ENCODE measurements at regions not wholly inside any gene's neighbourhood (a gene's known extent, or its start where the extent isn't known, plus 50 kb on each side); places are given as distances from the start of the nearest gene placed in this dataset.

DNA sequence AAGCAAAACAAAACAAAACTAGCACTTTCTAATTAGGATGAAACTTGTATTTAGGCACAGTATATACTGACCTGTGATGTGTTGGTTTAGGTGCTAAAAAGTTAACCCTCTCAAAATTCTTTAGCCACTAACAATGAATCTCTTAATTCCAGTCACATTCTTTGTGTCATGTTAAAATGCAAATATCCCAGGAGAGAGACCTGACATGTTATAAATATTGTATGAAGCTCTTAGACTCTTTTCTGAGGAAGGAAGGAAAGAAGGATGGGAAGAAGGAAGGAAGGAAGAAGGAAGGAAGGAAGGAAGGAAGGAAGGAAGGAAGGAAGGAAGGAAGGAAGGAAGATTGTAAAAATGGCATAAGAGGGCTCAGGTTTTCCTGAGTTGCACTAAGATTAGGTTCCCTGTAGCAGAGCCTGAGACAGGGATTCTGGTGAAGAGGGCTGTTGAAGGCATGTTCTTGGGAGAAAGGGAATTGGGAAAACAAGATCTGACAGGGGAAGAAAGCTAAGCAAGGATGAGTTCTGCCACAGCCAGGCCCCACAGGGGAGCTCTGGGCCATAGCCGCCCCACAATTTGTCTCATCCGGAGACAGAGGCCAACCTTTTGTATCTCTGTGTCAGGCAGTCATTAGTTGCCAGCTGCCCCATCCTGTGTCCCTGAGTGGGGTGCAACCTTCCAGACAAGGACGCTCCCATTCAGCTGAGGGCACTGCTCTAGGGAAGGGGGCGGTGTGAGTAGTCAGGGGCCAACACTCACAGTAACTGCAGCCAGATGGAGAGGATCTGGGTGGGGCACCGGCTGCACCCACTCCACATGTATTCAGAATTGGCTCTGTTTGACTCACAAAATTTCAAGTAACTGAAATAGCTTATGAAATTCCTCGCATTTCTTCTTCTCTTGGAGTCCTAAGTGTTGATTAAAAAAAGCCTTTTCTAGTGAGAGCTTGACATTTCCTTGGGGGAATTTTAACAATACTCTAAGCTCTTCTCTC is 189.3 kb upstream of the ARG1 start:
- DNase-seq = peak; percentile 9

DNA sequence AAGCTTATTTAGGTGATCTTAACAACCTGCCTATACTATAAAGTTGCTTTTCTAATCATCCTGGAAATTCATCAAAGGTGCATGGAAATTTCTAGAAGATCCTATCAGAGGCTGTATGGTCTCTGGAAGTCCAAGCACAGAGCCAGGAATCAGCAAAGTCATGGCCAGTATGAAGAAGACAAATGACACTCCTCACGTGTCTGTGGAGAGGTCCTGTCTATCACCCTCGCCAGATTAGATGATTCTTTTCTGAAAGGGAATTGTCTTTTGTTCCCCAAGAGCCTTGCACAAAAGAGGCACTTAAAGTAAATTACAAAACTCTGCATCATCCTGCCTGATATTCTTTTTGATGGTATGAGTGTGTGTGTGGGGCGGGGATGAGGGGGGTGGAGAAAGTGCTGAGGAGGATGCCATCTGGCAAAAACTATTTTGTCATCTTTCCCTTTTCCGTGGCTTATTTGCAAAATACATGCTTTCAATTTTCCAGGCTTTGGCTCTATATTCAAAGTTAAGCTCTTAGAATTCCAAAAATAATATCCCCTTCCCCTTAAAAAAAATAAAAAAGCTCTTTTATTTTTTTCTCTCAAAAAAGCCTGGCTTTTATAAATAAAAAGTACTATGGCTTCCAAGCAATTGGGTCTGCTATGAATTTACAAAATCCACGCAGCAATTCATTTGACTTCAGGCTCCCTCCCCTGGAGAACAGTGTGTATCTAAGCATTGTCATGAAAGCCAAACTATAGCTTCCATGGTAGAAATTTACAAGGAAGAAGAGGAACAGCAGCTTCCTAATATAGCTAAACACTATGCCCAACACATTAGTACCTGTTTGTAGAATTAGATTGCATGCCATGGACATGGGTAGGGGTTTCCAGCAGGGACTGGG is 185.2 kb upstream of the ARG1 start:
- no peak for DNase-seq

- no peak for DNase-seq
Measured at GRCh38 chr6:131390322-131390721, 182.7 kb upstream of the ARG1 start.

DNA sequence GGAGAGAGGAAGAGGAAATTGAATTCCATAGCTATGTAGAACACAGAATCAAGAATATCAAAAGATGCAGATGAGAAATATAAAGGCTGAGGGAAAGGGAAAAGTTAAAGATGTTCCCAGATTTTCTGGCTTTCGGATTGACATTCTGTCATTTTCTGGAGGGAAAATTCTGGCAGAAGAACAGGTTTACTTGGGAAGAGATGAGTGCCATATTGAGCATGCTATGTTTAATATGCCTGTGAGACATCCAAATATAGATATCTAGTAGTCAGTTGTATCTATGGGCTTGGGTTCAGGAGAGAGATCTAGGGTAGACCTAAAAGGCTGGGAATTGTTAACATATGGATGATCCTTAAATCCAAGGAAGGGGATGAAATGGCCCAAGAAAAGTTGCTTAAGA is 181.9 kb upstream of the ARG1 start:
- no peak for DNase-seq

DNA sequence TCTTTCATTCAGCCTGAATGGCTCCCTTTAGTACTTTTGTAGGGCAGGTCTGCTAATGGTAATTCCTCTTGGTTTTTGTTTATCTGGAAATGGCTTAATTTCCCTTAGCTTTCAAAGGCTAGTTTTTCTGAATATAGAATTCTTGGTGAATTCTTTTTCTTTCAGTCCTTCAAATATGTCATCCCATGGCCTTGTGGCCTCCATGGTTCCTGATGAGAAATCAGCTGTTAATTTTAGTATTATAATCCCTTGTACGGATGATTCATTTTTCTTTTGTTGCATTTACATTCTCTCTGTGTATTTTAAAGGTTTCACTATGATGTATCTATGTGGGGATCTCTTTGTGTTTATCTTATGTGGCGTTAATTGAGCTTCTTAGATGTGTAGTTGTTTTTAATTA is 179.6 kb upstream of the ARG1 start:
- no peak for DNase-seq

DNA sequence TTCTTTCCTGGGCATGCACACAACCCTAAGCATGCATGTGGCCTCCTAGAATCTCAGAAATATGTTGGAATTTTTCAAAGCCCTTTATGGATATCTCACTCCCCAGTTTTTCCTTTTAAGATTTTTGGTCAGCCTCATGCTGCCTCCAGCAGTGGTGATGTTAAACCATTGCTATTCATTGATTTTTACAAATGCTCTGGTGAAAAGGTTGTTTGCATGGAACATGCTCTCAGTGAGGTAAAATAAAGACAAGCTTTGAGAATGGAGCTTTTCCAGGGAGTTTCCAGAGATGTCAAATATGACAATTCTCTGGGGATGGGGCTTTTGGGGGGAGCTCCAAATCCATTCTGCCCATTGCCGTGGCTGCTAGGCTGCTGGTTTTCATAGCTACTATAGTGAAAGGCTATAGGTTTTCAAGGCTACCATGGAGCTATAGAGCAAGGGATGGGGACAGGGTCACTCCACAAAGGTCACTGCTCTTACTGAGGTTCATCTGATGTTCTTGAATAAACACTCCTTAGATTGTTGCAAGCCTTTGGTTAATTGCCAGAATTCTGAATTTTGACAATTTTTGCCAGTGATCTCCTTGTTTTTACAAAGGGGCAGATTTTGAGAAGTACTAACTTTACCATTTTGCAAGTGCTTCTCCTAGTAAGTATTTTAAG is 178.1 kb upstream of the ARG1 start:
- DNase-seq = no peak

DNA sequence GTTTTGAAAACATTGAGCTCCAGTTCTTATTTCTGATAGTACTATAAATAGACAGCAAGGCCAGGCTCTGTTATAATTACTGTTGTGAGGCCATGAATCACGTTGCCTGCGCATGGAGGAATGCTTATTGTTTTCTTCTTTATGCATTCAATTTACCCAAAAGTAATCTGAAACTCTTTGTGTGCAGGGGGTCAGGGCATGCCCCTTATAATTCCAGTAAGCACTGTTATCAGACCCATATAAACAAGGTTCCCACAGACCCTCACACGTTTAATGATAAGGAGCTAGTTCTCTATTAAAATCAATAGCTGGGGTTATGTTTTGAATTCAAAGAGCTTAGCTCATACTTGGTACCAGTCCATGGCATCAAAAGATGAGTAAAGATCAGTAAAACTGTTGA is 174.8 kb upstream of the ARG1 start:
- no peak for DNase-seq

- DNase-seq = no peak
Measured at GRCh38 chr6:131399433-131399832, 173.6 kb upstream of the ARG1 start.

DNA sequence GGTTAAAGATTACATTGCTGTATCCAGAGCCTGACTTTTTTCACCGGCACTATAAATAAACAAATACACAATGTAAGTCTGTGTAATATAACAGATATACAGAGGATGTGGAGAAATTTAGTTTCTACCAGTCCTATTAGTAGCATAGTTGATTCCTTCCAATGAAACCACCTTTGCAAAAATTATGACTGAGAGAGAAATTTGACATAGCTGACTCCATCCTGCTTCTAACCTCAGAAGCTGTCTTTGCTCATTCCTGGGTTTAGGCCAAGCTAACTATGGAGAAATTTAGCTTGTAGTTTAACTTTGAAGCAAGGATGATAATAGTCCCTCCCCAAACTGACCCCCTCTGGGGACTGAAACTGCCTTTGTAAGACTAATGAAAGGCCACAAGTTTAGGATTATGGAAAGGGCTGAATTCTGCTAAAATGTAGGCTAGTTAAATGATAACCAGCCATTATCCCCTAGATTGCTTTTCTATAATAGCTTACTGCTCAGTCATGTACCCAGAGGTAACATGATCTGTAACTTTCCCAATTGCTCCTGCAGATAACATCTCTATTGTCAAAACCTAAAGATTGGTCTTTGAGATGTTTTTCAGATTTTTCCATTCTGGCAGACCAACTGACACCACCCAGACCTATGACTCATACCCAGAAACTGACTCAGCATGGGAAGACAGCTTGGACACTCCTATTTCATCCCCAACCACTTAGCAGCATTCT is 172.8 kb upstream of the ARG1 start:
- DNase-seq = no peak

DNA sequence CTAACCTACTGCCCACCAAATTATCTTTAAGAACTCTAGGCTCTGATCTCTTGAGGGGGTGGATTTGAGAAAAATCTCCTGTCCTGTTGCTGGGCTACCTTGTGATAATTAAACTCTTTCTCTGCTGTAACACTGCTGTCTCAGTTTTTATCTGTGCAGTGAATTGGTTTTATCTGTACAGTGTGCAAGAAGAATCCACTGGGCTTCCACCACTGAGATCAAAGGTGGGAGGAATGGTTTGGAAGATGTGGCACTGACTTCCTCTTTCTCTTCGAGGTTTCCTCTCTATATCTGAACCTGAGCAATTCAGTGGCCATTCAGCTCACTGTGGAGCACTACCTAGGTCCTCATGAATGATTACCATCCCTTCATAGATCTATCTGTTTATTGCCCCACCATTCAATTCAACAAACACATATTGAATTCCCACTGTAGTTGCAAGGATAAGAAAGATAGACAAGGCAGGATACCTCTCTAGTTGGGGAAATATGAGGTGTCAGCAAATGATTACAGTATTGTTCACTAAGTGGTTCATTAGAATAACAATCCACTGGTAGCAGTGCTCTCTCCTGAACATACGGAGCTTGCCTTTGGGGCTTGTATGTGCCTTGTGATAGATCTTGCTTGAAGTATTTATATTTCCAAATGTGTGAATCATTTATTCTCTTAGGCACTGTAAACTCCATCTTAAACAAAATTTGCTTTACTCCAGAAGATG is 172.1 kb upstream of the ARG1 start:
- DNase-seq = no peak

GRCh38 chr6:131408811-131409210 is 164.2 kb upstream of the ARG1 start:
- no peak for DNase-seq

DNA sequence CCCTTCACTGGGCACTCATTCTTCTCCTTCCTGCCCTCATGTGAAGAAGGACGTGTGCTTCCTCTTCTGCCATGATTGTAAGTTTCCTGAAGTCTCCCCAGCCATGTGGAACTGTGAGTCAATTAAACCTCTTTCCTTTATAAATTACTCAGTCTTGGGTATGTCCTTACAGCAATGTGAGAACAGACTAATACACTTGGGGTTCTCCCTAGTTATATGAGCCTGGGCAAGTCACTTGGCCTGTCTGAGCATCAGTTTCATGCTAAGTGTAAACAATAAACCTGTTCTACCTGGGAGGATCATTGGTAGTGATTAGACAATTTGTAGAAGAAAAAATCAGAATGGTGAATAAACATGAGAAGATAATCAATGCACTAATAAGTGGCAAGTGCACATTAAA is 162.2 kb upstream of the ARG1 start:
- no peak for DNase-seq

- DNase-seq = no peak
Measured at GRCh38 chr6:131412960-131413830, 159.8 kb upstream of the ARG1 start.

DNA sequence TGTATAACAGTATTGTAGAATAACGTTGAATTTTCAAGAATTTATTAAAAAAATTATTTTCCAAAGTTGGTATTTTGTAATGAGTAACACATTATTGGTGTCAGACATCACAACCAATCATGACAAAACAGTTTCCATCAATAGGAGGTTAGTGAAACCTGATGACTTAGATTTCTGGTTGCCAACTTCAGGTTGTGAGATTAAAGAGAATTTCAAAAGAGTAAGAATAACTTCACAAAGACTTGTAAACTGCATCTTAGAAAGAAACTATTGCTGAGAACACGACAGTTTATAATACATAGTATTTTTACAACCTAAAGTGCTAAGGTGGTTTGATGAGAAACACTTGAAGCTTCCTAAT is 159.2 kb upstream of the ARG1 start:
- no peak for DNase-seq

- DNase-seq = no peak
Measured at GRCh38 chr6:131414956-131415355, 158.1 kb upstream of the ARG1 start.

GRCh38 chr6:131418441-131418840 is 154.6 kb upstream of the ARG1 start:
- no peak for DNase-seq

GRCh38 chr6:131419702-131420101 is 153.3 kb upstream of the ARG1 start:
- no peak for DNase-seq

GRCh38 chr6:131424016-131424415 is 149.0 kb upstream of the ARG1 start:
- DNase-seq = no peak

DNA sequence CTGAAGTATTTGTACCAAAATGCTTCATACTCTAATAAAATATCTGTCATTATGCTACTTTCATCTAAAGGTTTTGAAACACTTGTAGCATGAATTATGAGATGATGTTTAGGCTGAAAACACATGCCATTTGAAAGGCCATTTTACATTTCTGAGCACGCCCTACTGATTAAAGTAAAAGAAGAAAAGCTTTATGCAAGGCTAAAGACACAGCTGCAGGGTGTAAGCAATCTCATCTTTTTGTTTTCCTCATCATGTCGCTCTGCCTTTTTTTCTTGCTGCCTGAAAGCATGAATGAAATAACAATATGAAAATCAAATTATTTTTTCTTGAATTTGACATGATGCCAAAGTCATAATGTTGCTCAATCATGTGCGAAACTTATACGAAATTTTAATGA is 148.6 kb upstream of the ARG1 start:
- DNase-seq = no peak

DNA sequence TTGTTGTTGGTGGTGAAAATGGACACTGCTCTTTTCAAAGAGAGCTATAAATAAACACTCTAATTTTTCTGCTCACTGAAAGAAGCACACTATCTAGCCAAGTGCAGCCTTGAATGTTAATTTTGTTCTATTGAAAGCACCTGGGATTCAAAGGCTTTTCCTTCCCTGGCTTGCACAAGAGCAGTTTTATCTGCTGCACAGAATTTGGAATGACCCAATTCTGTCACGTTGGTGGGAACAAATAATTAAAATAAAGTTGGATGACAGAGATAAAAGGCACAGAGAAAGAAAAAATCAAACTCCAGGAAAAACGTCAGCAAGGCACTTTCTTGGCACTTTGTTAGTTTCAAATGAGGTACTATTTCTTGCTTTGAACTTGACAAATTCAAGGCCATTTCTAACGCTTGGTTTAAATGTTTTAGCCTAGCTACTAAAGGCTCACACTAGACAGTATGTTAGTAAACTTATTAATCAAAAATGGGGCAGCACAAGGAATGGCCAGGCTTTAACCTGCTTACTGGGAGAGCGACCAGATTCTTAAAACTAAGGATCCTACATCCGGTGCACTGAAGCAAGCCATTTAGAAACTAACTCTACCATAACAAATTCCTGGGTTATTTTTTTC is 145.5 kb upstream of the ARG1 start:
- no peak for DNase-seq
